DMS53 (cell line): ENCODE measurements at regions not wholly inside any gene's neighbourhood (a gene's known extent, or its start where the extent isn't known, plus 50 kb on each side); places are given as distances from the start of the nearest gene placed in this dataset.

Experiments used
- DNase-seq: peaks from one replicate; lab custom pipeline; 2025; lab: John Stamatoyannopoulos, UW

DNA sequence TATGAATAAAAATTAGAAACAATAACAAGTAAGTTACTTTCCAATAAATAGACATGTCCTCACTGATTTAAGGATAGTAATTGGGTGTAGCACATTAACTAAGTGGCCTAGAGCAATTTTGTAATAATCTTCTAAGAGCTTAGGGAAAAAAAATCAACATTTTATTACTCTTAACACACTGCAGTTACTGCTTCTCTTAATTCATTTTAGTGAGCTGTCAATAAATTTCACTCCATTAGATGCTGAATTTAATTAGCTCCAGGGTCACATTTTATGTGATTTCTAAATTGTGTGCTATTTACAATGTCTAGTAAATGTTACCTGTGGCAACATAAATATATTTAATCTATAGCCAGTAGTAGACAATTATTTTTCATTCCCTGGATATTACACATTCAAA is 612.0 kb downstream of the C4orf33 start:
- no peak for DNase-seq

DNA sequence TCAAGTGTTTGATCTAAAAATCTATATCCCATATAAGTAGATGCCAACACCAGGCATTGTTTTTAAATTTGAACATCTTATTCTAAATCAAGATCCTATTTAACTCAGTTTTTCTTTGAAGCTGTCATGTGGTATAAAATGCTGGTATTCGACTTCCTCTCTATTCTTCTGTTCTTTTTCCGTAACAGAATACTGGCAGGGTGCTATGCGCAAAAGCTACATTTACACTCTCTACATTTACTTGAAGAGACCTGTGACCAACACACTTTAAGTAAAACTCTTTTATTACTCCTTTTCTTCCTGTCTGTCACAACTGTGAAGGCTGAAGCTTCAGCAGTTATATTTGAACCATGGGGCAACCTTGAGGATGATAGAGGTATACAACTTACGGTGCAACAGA is 612.8 kb downstream of the C4orf33 start:
- DNase-seq = no peak

DNA sequence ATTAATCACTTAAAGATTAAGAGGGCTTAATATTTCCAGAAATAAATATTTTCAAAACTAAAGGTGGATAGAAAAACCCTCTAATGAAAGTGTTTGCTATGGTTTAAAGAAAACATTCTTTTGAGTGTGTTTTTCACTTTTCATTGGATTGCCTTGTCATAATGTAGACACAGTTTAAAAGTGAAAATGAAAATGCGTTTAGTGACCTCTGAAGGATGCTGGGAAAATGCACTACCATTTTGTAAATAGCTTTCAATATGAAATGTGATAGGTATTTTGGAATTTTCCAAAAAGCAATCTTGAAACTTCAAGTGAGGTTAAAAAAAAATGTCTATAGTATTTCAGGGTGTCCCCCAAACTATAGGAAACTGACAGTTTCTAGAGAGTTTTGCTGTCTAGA is 642.2 kb downstream of the C4orf33 start:
- no peak for DNase-seq

DNA sequence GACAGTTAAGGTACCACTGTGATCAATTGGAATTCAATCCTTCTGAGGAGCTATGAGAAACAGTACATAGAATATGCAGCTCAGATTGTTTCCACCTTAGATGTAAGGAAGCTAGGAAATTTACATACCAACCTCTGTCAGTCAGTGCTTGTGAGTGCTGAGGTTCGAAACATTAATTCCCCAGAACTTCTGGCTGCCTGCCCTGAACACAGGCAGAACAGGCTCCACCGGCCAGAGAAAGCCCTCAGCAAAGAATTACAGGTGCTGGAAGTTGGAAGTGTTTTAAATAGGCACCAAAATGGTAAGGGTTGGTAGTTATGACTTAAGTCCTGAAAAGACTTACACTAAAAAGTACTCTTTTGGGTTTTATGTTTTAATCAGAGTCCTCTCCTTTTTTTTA is 651.8 kb downstream of the C4orf33 start:
- DNase-seq = no peak

DNA sequence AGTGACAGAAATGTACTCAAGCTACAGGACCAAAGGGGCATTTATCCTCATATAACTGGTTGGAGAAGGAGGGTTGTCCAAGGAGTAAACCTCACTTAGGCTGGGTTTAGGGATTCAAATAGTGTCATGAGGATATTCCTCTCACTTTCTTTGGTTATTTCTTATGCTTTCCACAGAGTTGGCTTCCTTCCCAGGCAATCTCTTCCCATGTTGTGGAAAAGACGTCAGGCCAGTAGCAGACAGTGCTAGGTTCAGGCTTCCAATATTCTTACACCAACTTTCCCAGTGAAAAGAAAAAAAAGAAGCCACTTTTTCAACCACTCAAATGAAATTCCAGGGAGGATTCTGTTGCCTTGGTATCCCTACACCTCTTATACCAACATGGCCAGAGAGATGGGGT is 653.0 kb downstream of the C4orf33 start:
- no peak for DNase-seq

DNA sequence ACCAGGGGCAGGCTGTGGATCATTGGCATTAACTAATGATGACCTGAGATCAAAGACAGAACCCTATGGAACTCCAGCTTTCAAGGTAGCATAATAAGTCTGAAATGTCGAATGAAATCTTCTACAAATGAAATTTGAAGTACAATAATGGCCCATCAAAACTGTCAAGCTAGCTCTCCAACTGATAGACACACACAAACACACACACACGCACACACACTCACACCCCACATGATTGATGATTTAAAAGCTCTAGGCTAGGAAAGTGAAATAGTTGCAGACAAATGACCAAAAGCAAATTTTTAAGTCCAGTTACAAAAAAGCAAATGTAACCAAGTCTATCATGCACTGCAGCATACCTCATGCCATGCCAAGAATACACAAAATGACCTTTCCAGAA is 655.7 kb downstream of the C4orf33 start:
- DNase-seq = no peak

DNA sequence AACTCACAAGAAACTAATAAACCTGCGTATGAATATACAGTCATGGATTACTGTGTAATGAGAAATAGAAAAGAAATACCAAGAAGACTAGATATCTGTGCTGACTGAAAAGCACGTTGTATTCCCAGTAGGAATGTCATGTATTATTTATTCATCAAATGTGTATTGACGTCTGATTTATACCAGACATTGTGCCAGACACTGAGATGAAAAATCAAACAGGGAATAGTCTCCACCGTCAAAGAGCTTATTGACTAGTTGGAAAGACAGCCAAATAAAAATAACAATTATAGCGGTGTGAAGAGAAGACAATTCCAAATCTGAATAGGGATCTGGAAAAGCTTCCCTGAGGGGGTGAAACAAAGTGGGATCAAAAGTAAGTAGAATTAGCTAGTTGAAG is 687.6 kb downstream of the C4orf33 start:
- no peak for DNase-seq

DNA sequence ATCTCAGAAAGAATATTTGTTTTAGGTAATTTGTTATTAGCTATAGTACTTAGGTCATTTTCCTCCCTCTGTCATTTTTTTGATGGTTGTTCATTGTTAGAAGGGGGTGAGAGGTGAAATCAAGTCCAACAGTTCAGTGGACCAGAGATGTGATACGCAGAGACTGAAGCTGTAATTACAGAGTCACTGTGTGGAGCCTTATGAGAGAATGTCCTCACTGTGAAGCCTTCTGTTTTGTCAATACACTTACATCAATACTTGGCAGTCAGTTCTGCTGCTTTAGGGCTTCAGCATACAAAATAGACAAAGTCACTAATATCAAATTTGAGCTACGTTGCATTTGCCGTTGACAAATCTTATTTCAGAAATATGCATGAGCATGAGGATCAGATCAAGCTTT is 692.5 kb downstream of the C4orf33 start:
- DNase-seq = no peak

DNA sequence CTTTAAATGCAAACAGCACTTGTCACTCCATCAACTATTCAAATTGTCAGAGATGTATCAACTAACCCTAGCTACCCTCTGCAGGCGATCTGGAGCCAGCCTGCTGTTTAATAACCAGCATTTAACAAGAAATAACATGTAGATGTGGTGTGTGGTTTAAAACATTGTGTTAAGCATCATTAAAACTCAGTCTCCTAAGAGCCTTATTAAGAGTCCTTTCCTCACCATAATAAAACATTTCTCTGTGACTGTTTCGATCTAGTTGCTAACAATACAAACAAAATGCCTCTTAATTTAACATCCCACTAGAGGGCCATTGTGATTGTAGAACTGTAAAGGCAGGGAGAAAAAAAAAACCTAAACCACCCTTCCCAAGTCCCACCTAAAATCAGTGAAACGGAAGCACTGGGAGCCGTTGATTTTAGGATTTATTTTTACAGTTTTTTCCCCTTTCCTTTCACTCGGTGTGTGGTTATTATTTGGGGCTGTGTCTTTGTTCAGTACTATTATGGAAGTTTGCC is 708.6 kb downstream of the C4orf33 start:
- DNase-seq = no peak

DNA sequence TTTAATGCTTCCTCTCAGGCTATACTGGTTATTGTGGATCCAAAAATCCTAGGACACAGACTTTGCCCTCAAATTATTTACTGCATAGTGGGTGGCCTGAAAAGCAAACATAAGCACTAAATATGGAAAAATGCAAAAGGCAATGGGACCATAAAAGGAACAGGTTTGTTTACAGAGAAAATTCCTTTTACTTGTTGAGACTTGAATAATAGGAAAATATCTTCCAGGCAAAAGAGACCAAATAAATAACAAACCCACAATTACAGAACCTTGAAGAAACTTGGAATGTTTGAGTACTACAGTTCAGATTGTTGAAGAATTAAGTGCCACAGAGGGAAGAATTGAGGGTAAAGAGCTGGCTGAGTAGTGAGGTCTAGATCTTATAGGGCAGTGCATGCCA is 711.0 kb downstream of the C4orf33 start:
- DNase-seq = no peak

DNA sequence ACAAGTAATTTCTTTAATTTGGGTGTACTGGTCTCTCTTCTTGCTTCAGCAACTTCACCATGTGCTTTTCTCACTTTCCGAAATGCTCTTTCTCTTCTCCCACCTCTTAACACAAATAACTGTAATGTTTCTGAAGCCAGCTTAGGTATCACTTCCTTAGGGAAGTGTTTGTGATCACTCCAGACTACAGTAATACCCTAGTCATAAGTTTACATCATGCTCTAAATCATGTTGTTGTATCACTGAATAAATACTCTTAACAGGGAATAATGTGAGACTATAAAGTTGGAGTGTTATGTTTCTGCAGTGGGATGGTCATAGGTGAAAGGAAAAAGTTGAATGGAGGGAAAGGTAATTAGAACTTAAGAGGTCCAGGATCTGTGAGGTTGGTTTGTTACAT is 712.3 kb downstream of the C4orf33 start:
- no peak for DNase-seq

DNA sequence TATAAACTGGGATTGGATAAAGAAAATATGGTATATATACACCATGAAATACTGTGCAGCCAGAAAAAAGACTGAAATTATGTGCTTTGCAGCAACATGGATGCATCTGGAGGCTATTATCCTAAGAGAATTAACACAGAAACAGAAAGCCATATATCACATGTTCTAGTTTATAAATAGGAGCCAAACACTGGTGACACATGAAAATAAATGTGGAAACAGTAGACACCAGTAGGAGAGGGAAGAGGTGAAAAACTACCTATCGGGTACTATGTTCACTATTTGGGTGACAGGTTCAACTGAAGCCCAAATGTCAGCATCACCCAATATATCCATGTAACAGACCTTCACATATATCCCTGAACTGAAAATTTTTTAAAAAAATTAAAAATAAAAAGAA is 725.1 kb downstream of the C4orf33 start:
- no peak for DNase-seq

DNA sequence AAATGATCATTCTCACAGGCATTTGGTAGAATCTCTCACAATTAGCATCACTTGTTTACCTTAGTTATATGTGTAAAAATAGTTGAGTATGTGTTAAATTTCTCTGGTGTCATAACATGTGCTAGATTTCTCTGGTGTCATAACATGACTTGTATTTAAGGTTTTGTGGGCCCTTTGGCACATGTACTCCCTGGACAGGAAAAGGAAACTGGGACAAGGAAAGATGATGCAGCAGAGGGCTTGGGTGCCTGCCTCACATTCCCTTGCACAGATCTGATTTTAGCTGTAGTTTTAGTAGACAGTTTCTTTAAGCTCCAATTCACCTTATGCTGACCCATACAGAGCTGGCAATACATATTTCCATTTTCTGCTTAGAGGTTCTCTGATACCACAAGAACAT is 726.0 kb downstream of the C4orf33 start:
- DNase-seq = no peak

DNA sequence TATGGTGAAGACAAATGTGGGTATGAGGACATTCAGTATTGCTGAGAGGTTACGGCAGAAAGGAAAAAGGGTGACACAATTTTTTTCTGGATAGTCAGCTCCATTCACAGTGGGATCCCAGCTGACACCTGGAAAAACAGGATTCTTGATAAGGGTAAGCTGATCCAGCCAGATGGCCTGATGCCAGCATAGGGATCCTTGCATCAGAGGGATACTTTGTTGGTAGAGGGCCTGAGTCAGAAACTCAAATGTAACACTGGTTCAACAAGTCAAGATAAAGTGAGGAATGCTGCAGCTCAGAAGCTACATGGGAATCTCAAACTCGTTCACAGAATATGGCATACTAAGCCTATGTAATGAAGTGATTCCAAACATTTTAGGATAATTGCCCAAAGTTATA is 726.7 kb downstream of the C4orf33 start:
- peak; percentile 89 for DNase-seq

DNA sequence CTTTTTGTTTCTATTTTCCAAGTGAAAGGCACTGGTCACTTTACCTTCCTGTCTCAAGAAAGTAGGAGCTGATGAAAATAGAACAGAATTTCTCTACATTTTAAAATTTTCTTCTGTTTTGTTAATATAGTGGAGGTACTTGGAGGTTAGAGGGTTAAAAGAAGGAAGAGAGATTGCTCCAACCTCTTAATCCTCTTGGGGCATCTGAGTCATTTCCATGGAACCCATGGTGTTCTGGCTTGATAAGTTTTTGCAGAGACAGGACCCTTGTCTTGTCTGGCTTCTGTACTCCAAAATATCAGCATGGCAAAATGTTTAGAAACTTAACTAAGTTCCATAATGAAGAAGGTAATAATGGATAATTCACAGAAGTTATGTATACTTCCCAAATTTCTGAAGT is 727.2 kb downstream of the C4orf33 start:
- peak; percentile 12 for DNase-seq

DNA sequence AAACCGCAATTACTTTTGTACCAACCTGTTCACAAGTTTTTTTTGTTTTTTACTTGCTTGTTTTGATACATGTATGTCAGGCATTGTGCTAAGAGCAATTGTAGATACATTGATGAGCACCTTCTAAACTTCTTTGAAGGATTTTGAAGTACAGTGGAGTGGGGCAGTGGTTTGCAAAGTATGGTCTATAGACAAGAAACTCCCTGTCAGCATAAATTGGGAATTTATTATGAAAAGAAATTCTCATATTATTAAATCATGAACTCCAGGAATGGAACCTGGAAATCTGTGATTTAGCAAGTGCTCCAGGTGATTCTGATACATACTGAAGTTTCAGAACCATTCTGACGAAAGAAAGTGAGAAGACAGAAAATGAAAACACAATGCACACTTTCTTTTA is 733.4 kb downstream of the C4orf33 start:
- DNase-seq = no peak

DNA sequence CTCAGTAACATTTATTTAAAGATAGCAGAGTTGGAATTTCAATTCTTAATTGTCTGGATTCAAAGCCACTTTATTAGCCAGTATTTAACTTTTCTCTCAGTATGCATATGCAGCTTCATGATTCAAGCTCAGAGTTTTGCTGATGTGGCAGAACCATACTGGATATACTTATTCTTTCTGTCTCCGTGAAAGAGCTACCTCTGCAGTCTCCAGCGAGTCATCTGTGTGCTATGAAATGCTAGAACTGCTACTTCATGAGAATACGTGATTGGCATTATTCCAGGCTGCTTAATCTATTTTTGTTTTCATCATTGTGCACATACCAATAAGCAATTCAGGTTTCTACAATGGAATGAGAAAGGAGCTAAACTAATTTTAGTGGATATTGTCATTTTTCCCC is 743.7 kb downstream of the C4orf33 start:
- peak; percentile 46 for DNase-seq

DNA sequence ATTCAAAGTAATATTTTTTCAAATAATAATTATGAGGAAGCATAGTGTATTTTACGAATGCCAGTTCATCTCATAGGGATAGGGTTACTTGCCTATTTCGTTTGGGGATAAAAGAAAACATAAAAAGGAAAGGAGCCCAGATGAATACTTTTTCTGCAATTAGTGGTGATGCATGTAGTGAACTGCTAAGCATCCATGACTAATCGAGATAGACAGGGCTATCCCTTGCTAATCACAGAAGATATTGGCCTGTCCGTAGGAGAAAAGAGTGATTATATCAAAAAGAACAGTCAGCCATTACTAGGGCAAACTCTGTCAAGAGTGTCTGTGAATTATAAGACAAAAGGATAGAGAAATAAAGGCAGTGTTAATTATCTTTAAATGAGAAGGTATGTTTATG is 746.1 kb downstream of the C4orf33 start:
- DNase-seq = no peak

DNA sequence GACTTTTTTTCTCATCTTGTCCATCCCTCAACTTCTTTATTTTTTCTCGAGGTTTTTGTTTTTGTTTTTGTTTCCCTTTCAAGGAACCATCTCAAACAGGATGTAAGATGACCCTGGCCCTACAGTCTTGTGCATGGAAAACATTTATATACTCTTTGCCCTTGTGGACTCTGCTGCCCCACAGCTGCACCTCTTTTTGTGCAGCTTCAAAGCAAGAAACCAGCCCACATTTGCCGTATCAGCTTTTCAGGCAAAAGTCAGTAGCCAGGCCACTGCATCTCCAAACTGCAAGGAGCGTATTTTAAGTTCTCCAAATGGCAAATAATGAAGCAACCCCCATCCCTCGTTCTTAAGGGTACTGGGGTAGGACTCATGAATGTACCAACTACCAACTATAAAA is 756.5 kb downstream of the C4orf33 start:
- peak; percentile 19 for DNase-seq

DNA sequence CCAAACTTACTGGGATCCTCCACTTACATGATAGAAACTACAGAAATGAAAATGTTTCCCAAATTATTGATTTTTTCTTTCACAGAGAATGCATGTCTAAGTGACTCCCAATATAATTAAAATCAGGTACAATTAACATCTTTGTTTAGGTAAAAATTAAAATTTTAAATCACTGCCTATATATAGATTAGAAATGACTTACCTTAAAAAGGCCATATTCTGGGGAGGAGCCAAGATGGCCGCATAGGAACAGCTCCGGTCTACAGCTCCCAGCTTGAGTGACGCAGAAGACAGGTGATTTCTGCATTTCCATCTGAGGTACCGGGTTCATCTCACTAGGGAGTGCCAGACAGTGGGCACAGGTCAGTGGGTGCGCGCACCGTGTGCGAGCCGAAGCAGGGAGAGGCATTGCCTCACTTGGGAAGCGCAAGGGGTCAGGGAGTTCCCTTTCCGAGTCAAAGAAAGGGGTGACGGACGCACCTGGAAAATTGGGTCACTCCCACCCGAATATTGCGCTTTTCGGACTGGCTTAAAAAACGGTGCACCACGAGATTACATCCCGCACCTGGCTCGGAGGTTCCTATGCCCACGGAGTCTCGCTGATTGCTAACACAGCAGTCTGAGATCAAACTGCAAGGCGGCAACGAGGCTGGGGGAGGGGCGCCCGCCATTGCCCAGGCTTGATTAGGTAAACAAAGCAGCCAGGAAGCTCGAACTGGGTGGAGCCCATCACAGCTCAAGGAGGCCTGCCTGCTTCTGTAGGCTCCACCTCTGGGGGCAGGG is 757.9 kb downstream of the C4orf33 start:
- peak; percentile 66 for DNase-seq

DNA sequence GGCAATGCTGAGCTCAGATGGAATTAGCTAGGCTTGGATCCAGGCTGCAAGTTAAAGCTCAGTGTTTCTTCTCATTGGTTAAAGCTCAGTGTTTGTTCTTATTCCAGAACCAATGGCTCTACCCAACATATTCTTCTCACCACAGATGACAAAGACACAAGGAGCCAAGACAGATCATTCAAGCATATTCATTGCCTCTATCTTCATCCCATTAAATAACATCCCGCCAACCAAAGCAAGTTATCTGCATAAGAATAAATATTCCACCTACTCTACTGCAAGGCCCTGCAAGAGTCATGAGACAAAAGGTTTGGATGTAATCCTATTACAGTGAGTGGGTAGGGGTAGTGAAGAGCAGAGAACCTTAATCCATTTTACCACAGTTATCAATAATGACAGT is 766.5 kb downstream of the C4orf33 start:
- DNase-seq = no peak

DNA sequence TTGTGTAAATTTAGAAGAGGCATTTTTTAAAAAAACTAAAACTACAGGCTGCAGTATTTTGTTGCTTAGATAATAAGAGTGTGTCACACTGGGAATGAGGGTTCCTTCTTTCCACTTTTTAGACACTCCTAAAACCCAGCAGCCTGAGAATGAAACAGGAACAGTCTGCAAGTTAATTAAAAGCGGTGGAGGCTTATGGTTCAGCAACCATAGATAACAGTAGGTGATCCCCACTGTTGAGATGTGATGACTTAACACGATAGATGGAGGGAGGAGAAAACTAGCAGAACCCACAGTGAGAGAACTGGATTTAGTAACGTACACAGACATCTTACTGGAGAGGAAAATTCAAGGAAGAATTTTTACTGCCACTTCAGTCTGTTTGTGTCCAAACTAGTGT is 767.3 kb downstream of the C4orf33 start:
- no peak for DNase-seq

DNA sequence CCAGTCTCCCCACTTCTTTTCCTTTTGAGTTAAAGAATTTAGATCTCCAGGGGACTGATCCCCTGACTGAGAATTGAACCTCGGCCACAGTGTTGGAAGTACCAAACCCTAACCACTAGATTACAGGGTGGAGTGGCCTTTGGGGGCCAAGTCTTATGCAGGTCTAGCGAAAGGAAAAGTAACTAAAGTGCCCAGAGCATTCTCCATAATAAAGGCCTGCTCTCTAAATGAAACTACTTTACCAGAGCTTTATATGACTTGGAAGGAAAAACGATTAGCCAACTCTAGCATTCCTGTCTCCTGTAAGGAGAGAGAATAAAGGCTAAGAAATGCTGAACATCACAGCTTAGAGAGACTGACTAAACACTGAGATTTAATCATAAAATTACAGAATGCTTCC is 788.0 kb downstream of the C4orf33 start:
- DNase-seq = no peak

DNA sequence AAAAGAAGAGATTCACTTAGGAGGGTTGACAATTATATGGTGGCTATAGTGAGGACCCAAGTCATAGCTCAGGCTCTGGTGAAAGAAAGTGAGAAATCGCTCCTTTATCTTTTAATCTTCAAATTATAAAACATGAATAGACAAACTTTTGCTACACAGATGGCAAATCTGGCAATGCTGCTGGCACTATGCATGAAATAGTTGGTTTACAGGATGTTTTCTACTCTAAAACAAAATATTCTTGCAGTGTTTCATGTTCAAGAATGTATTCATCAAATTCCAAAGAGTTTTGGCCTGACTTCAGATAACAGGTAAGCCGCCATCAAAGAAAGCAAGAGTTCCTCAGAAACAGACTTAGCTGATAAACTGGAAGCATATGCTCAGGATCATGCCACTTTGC is 801.2 kb downstream of the C4orf33 start:
- DNase-seq = no peak
